ENCODE measurements at regions not wholly inside any gene's neighbourhood (a gene's known extent, or its start where the extent isn't known, plus 50 kb on each side); places are given as distances from the start of the nearest gene placed in this dataset.

DNA sequence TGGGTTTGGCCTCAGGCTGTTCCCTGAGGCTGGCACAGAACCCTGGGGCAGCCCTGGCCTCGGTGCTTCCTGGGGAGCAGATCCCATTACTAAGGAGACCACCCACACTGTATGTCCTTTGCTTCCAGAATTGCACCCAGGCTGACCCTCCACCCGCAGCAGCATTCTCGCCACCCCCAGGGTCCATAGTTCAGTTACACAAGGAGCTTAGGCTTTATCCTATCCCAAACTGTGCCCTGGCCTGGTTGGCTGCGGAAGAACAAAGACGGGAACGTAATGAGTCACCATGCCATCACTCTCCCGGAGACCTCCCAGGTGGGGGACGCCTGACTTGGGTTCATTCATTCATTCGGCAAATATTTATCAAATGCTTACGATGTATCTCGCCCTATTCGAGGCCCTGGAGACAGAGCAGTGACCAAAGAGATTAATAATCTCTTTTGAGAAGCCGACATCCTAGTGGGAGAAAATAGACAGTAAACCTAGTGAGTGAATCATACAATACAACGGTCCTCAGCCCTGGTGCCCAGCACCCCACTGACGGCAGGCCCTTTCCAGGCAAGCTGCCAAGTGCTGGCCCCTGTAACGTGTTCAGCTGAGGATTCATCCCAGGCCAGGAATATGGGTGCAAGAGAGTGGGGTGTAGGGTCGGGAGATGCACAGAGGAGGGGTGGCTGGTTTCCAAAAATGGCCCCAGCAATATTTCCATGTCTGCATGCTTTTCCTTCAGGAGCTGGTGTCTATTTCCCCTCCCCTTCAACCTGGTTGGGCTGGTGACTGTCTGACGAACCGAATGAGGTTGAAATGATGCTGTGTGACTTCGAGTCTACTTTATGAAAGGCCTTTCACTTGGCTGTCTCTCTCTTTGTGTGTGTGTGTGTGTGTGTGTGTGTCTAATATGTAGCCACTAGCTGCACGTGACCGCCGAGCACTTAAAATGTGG lies 134.2 kb downstream of the MGAT5B start:
- TF ChIP-seq, protein P1, sequence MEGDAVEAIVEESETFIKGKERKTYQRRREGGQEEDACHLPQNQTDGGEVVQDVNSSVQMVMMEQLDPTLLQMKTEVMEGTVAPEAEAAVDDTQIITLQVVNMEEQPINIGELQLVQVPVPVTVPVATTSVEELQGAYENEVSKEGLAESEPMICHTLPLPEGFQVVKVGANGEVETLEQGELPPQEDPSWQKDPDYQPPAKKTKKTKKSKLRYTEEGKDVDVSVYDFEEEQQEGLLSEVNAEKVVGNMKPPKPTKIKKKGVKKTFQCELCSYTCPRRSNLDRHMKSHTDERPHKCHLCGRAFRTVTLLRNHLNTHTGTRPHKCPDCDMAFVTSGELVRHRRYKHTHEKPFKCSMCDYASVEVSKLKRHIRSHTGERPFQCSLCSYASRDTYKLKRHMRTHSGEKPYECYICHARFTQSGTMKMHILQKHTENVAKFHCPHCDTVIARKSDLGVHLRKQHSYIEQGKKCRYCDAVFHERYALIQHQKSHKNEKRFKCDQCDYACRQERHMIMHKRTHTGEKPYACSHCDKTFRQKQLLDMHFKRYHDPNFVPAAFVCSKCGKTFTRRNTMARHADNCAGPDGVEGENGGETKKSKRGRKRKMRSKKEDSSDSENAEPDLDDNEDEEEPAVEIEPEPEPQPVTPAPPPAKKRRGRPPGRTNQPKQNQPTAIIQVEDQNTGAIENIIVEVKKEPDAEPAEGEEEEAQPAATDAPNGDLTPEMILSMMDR (IDR thresholded peaks at IDR 0.05), result no peak
- TF ChIP-seq EZH2 (IDR thresholded peaks at IDR 0.05), result no peak

Measured in neural progenitor cell (in vitro differentiated cells).